ENCODE measurements at regions not wholly inside any gene's neighbourhood (a gene's known extent, or its start where the extent isn't known, plus 50 kb on each side); places are given as distances from the start of the nearest gene placed in this dataset.

DNA sequence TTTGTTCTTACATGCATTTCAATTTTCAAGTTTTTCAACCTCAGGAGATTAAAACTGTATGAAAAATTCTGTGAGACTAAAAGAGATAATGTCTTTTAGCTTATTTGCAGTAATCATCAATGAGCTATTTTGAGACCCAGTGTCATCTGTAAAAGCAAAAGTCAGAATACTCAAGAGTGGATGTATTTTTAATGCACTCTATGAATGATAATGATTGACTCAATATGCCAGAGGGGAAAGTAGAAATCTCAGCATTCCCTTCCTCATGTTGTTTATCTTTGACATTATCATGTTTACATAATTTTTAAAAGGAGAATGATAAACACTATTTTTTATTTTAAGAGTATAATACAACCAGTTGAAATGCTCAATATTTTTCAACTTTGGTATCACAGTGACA is 162.1 kb downstream of the MMUT start:
- H3K27me3 Mint-ChIP-seq (ENCODE audit: insufficient read depth), result no peaks in the 10 kb centered on the region
- H3K27me3 ChIP-seq (ENCODE audit: control insufficient read depth, insufficient read depth, low read length, poor library complexity, severe bottlenecking), result no peaks in the 10 kb centered on the region
- H3K4me3 ChIP-seq (ENCODE audit: low read length), result no peak overlapping the region
- no peaks in the 10 kb centered on the region for H3K4me1 ChIP-seq (ENCODE audit: control insufficient read depth, insufficient read depth, low read length)
- H3K4me1 Mint-ChIP-seq, result no peaks in the 10 kb centered on the region
- no peak overlapping the region for H3K27ac ChIP-seq (ENCODE audit: low read depth, low read length)
- TF ChIP-seq, protein P1, sequence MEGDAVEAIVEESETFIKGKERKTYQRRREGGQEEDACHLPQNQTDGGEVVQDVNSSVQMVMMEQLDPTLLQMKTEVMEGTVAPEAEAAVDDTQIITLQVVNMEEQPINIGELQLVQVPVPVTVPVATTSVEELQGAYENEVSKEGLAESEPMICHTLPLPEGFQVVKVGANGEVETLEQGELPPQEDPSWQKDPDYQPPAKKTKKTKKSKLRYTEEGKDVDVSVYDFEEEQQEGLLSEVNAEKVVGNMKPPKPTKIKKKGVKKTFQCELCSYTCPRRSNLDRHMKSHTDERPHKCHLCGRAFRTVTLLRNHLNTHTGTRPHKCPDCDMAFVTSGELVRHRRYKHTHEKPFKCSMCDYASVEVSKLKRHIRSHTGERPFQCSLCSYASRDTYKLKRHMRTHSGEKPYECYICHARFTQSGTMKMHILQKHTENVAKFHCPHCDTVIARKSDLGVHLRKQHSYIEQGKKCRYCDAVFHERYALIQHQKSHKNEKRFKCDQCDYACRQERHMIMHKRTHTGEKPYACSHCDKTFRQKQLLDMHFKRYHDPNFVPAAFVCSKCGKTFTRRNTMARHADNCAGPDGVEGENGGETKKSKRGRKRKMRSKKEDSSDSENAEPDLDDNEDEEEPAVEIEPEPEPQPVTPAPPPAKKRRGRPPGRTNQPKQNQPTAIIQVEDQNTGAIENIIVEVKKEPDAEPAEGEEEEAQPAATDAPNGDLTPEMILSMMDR (conservative IDR thresholded peaks at IDR 0.05), result no peak
- H3K36me3 ChIP-seq (ENCODE audit: control insufficient read depth, insufficient read depth, low read length), result no peaks in the 10 kb centered on the region
- H3K9me3 ChIP-seq (ENCODE audit: control insufficient read depth, low read length), result no peaks in the 10 kb centered on the region
- no peak for DNase-seq
- H3K4me3 Mint-ChIP-seq, result no peak overlapping the region
- no peak overlapping the region for H3K27ac Mint-ChIP-seq
- no peak overlapping the region for H3K9ac ChIP-seq (ENCODE audit: extremely low read depth, low read length, poor library complexity, severe bottlenecking)
- no peaks in the 10 kb centered on the region for H3K36me3 Mint-ChIP-seq (ENCODE audit: low read depth)
- H3K9me3 Mint-ChIP-seq, result no peaks in the 10 kb centered on the region

- no CpG with 5 or more reads among the region's 1 CpG for WGBS, 2 experiments (ENCODE audit: insufficient coverage in 1 of 2, insufficient read length in 1 of 2)
- TF ChIP-seq, protein P1 (conservative IDR thresholded peaks at IDR 0.05), result no peak
- H3K4me3 ChIP-seq (ENCODE audit: low read length), result no peak overlapping the region
- H3K27me3 ChIP-seq (ENCODE audit: control insufficient read depth, insufficient read depth, low read length, poor library complexity, severe bottlenecking), result no peaks in the 10 kb centered on the region
- H3K27ac Mint-ChIP-seq, result no peak overlapping the region
- H3K4me3 Mint-ChIP-seq, result no peak overlapping the region
- no peaks in the 10 kb centered on the region for H3K36me3 Mint-ChIP-seq (ENCODE audit: low read depth)
- no peak for DNase-seq
- no peaks in the 10 kb centered on the region for H3K9me3 ChIP-seq (ENCODE audit: control insufficient read depth, low read length)
- no peaks in the 10 kb centered on the region for H3K36me3 ChIP-seq (ENCODE audit: control insufficient read depth, insufficient read depth, low read length)
- H3K4me1 Mint-ChIP-seq, result no peaks in the 10 kb centered on the region
- H3K27ac ChIP-seq (ENCODE audit: low read depth, low read length), result no peak overlapping the region
- H3K9me3 Mint-ChIP-seq, result no peaks in the 10 kb centered on the region
- no peak overlapping the region for H3K9ac ChIP-seq (ENCODE audit: extremely low read depth, low read length, poor library complexity, severe bottlenecking)
- no peaks in the 10 kb centered on the region for H3K27me3 Mint-ChIP-seq (ENCODE audit: insufficient read depth)
- H3K4me1 ChIP-seq (ENCODE audit: control insufficient read depth, insufficient read depth, low read length), result no peaks in the 10 kb centered on the region
Observed at GRCh38 chr6:49300443-49300842, 162.6 kb downstream of the MMUT start.

DNA sequence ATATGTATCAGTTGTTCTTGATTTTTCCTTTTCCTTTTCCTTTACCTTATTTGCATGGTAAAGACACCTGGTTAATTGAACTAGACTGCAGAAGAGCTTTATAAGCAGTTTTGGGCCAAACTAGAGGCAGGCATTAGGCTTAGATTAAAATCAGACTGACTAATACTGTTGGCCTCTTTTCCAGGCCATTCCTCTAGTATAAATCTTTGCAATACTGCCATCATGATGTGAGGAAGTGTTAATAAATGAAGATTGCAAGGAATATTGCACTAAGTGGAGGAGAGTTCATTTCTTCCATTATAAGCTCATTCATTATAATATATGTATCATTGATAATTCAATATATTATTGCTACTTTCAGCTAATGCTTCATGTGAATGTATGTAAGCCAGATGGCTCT is 163.8 kb downstream of the MMUT start:
- no peaks in the 10 kb centered on the region for H3K9me3 ChIP-seq (ENCODE audit: control insufficient read depth, low read length)
- no peak overlapping the region for H3K9ac ChIP-seq (ENCODE audit: extremely low read depth, low read length, poor library complexity, severe bottlenecking)
- no peaks in the 10 kb centered on the region for H3K9me3 Mint-ChIP-seq
- no peak overlapping the region for H3K4me3 ChIP-seq (ENCODE audit: low read length)
- TF ChIP-seq, protein P1 (conservative IDR thresholded peaks at IDR 0.05), result no peak
- H3K4me3 Mint-ChIP-seq, result no peak overlapping the region
- H3K4me1 Mint-ChIP-seq, result no peaks in the 10 kb centered on the region
- no peaks in the 10 kb centered on the region for H3K36me3 ChIP-seq (ENCODE audit: control insufficient read depth, insufficient read depth, low read length)
- no peaks in the 10 kb centered on the region for H3K27me3 ChIP-seq (ENCODE audit: control insufficient read depth, insufficient read depth, low read length, poor library complexity, severe bottlenecking)
- no peaks in the 10 kb centered on the region for H3K4me1 ChIP-seq (ENCODE audit: control insufficient read depth, insufficient read depth, low read length)
- no peak overlapping the region for H3K27ac Mint-ChIP-seq
- no peak overlapping the region for H3K27ac ChIP-seq (ENCODE audit: low read depth, low read length)
- DNase-seq, result no peak
- H3K27me3 Mint-ChIP-seq (ENCODE audit: insufficient read depth), result no peaks in the 10 kb centered on the region
- no peaks in the 10 kb centered on the region for H3K36me3 Mint-ChIP-seq (ENCODE audit: low read depth)

Data from endodermal cell (in vitro differentiated cells).